B cell (primary cell): ENCODE measurements at regions not wholly inside any gene's neighbourhood (a gene's known extent, or its start where the extent isn't known, plus 50 kb on each side); places are given as distances from the start of the nearest gene placed in this dataset.
A peak's percentile ranks its signal among the peaks of the same experiment; 100 is the strongest.
"Not testable (repeated sequence)": the region's sequence is repeated elsewhere in the genome, so short reads cannot be mapped to it uniquely, and the experiment has no call there.

Experiments used
- ATAC-seq: fragments of 200-7000 bp; cut with Tn5 transposase; one replicate; pipeline ENCODE4 v1.10.0; 2021; ENCODE audit warnings: low read depth, mild to moderate bottlenecking, moderate number of reproducible peaks, moderate library complexity
- CTCF ChIA-PET: fragments of 350-600 bp; sonication (Branson Sonifier 250); formaldehyde crosslinking; loops from one replicate; lab custom pipeline; 2021; ENCODE audit warnings: antibody characterized with exemption, inconsistent platforms; lab: Charles Lee
- POLR2A ChIA-PET: fragments of 350-600 bp; sonication (Branson Sonifier 250); formaldehyde crosslinking; loops from one replicate; lab custom pipeline; 2021; ENCODE audit warnings: antibody characterized with exemption; lab: Charles Lee
- DNase-seq: peaks from one replicate; pipeline ENCODE4 v3.0.0; 2013
- H2AFZ ChIP-seq: 2 replicates; pipeline ENCODE4 v1.6.1; 2012; ENCODE audit warnings: mild to moderate bottlenecking, low read depth, low read length; ENCODE audit not compliant: insufficient read depth, poor library complexity, severe bottlenecking
- H3K27ac ChIP-seq, 2 donors: 1 replicate in 1 of 2; 2 replicates in 1 of 2; pipeline ENCODE4 v1.5.1; 2012 to 2013; ENCODE audit warnings: low read length in 2 of 2, mild to moderate bottlenecking in 2 of 2, moderate library complexity in 1 of 2
- H3K27me3 ChIP-seq, 4 experiments: fragments of 200-600 bp in 1 of 4; sonication (generic) in 1 of 4; replicated peaks in 1 of 4; 1 replicate in 2 of 4; 2 replicates in 2 of 4; pipeline versions ENCODE4 v1.6.1 to v1.7.0; 2013 to 2016; ENCODE audit warnings: low read length in 3 of 4, mild to moderate bottlenecking in 2 of 4, mixed read lengths in 1 of 4, moderate library complexity in 1 of 4; ENCODE audit not compliant: insufficient read depth in 4 of 4, control insufficient read depth in 3 of 4; ENCODE audit errors: control extremely low read depth in 1 of 4
- H3K36me3 ChIP-seq, 2 experiments: replicated peaks in 1 of 2; 1 replicate in 1 of 2; 2 replicates in 1 of 2; pipeline versions ENCODE4 v1.6.1 to v1.7.1; 2013; ENCODE audit warnings: low read length in 1 of 2; ENCODE audit not compliant: insufficient read depth in 2 of 2, control insufficient read depth in 1 of 2; ENCODE audit errors: control extremely low read depth in 1 of 2, extremely low read depth in 1 of 2
- H3K4me1 ChIP-seq, 2 donors: fragments of 200-600 bp in 1 of 2; sonication (generic) in 1 of 2; 1 replicate in 1 of 2; 2 replicates in 1 of 2; pipeline versions ENCODE4 v1.5.1 to v1.6.1; 2013 to 2017; ENCODE audit warnings: low read length in 2 of 2; ENCODE audit not compliant: control insufficient read depth in 2 of 2, insufficient read depth in 2 of 2
- H3K4me2 ChIP-seq: replicated peaks from 2 replicates; pipeline ENCODE3; 2012; ENCODE audit warnings: mild to moderate bottlenecking, low read depth, low read length; ENCODE audit not compliant: poor library complexity, severe bottlenecking
- H3K4me3 ChIP-seq, 5 experiments: fragments of 200-600 bp in 1 of 5; sonication (generic) in 1 of 5; 1 replicate in 3 of 5; 2 replicates in 2 of 5; pipeline versions ENCODE4 v1.5.1 to v1.7.0; 2011 to 2016; ENCODE audit warnings: low read length in 4 of 5, mild to moderate bottlenecking in 4 of 5, low read depth in 2 of 5, control low read depth in 1 of 5, moderate library complexity in 1 of 5; ENCODE audit not compliant: insufficient read depth in 1 of 5; ENCODE audit errors: control extremely low read depth in 1 of 5, extremely low read depth in 1 of 5
- H3K79me2 ChIP-seq: fragments of 200-600 bp; sonication (generic); one replicate; pipeline ENCODE4 v1.6.0; 2016; ENCODE audit warnings: low read length; ENCODE audit not compliant: control insufficient read depth, insufficient read depth
- H3K9ac ChIP-seq: fragments of 200-600 bp; sonication (generic); 2 replicates; pipeline ENCODE4 v1.6.1; 2017; ENCODE audit warnings: mild to moderate bottlenecking, low read length, moderate library complexity
- H3K9me3 ChIP-seq, 3 donors: one replicate each; pipeline versions ENCODE4 v1.6.1 to v1.7.1; 2013; ENCODE audit warnings: low read length in 2 of 3; ENCODE audit not compliant: control insufficient read depth in 2 of 3, insufficient read depth in 1 of 3; ENCODE audit errors: control extremely low read depth in 1 of 3
- H4K20me1 ChIP-seq: 2 replicates; pipeline ENCODE4 v1.6.0; 2012; ENCODE audit warnings: mild to moderate bottlenecking, low read length; ENCODE audit not compliant: insufficient read depth, control insufficient read depth, poor library complexity, severe bottlenecking
- H3K27ac Mint-ChIP-seq: one replicate; pipeline ENCODE4 v1.8.0; 2021; ENCODE audit warnings: mixed read lengths
- H3K27me3 Mint-ChIP-seq: one replicate; pipeline ENCODE4 v1.8.0; 2021; ENCODE audit warnings: mixed read lengths
- H3K4me1 Mint-ChIP-seq: one replicate; pipeline ENCODE4 v1.8.0; 2021; ENCODE audit warnings: mixed read lengths
- H3K4me3 Mint-ChIP-seq: one replicate; pipeline ENCODE4 v1.8.0; 2021; ENCODE audit warnings: mixed read lengths
- H3K9me3 Mint-ChIP-seq: one replicate; pipeline ENCODE4 v1.8.0; 2022; ENCODE audit warnings: mixed read lengths; ENCODE audit not compliant: insufficient read depth
- CTCF ChIP-seq: fragments of 200-600 bp; IDR thresholded peaks from one replicate; pipeline ENCODE4 v1.8.0; 2022; ENCODE audit warnings: antibody characterized with exemption, mild to moderate bottlenecking
- EZH2 ChIP-seq: IDR thresholded peaks from 2 replicates; pipeline ENCODE4 v1.6.1; 2012; ENCODE audit warnings: borderline replicate concordance, low read depth, mild to moderate bottlenecking, moderate library complexity, low read length; ENCODE audit not compliant: insufficient read depth, poor library complexity, severe bottlenecking
- WGBS: methylation state at CpG from one replicate; pipeline ENCODE4 v1.1.5; 2013; ENCODE audit warnings: missing lambda C conversion rate; ENCODE audit not compliant: insufficient coverage; 5-methylcytosine and 5-hydroxymethylcytosine counted together
- intact Hi-C: fragments of 100-400 bp; cut with micrococcal nuclease; formaldehyde crosslinking; loops from one replicate; pipeline ENCODE4 v1.10.0; 2022

GRCh38 chr12:9361879-9362326 is 153.7 kb upstream of the PZP start:
- Histone ChIP-seq H3K4me1 (peaks cover 13 to 37% of the 10 kb centered on the region in 2 donors), H3K4me3 (no peak overlapping the region), H3K9me3 (no peaks in the 10 kb centered on the region), H4K20me1 (no peaks in the 10 kb centered on the region), H3K9ac (no peak overlapping the region), H3K79me2 (no peaks in the 10 kb centered on the region), H3K4me2 (peak overlapping the region; percentile 2), H2AFZ (peak overlapping the region; percentile 34), H3K27me3 (no peaks in the 10 kb centered on the region), H3K27ac (no peak overlapping the region), H3K36me3 (no peaks in the 10 kb centered on the region)
- WGBS = 61% methylated on average over 10 of the region's 12 CpGs
- CTCF ChIA-PET = interaction anchor here (0.9 kb wide), 2 partner anchors 11 to 18 kb away, joined by 3 read pairs; no protein-coding TSS in a partner anchor
- POLR2A ChIA-PET = no interaction called here
- Mint-ChIP-seq H3K4me1 (peaks cover 38% of the 10 kb centered on the region), H3K9me3 (no peaks in the 10 kb centered on the region), H3K4me3 (peak overlapping the region; percentile 33), H3K27ac (no peak overlapping the region), H3K27me3 (peaks cover 12% of the 10 kb centered on the region)
- no peak for TF ChIP-seq EZH2
- TF ChIP-seq CTCF = no peak
- DNase-seq (peak; percentile 41), ATAC-seq (no peak)
- intact Hi-C loops = no loop called here

DNA sequence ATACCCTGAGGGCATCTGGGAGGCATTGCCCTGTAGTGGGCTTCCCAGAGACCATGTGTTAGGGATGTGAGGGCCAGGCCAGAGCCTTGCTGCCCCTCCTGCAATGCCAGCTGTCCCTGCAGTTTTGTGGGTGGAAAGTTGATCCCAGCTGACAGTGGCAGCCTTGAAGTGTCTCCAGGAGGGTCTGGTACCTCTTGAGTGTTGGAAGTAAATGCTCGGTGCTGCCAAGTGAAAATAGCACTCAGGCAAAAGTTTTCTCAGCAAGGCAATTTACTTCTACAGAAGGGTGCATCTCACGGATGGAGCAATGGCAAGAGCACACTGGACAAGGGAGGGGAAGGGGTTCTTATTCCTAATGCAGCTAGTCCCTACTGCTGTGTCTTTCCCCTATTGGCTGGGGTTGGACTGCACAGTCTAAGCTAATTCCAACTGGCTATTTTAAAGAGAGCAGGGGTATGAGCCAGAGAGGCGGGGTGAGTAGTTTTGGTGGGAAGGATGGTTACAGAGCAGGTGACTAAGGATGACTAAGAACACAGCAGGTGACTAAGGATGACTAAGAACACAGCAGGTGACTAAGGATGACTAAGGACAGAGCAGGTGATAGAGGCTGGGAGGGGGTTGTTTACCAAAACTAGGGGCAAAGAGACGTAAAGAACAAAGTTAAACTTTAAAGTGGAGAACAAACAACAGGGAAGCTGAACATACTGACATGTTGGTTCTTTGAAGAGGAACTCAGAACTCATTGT is 146.0 kb upstream of the PZP start:
- intact Hi-C loops, H4K20me1 ChIP-seq, H3K4me2 ChIP-seq, ATAC-seq, POLR2A ChIA-PET, H3K4me3 ChIP-seq, DNase-seq, H3K4me3 Mint-ChIP-seq, H3K27ac ChIP-seq, H3K79me2 ChIP-seq, H3K27me3 Mint-ChIP-seq, H3K9ac ChIP-seq, H2AFZ ChIP-seq, H3K27me3 ChIP-seq, H3K4me1 Mint-ChIP-seq, H3K36me3 ChIP-seq, H3K27ac Mint-ChIP-seq, H3K4me1 ChIP-seq, H3K9me3 Mint-ChIP-seq: not testable (repeated sequence)
- H3K9me3 ChIP-seq = peaks cover 0 to 34% (median 21%) of the 10 kb centered on the region in 3 donors
- CTCF ChIA-PET = interaction anchor here (1.4 kb wide), 1 partner anchor 32 kb away, joined by 3 read pairs; no protein-coding TSS in a partner anchor
- 100% methylated on average over 1 of the region's 4 CpGs for WGBS
